ENCODE measurements at regions not wholly inside any gene's neighbourhood (a gene's known extent, or its start where the extent isn't known, plus 50 kb on each side); places are given as distances from the start of the nearest gene placed in this dataset.

DNA sequence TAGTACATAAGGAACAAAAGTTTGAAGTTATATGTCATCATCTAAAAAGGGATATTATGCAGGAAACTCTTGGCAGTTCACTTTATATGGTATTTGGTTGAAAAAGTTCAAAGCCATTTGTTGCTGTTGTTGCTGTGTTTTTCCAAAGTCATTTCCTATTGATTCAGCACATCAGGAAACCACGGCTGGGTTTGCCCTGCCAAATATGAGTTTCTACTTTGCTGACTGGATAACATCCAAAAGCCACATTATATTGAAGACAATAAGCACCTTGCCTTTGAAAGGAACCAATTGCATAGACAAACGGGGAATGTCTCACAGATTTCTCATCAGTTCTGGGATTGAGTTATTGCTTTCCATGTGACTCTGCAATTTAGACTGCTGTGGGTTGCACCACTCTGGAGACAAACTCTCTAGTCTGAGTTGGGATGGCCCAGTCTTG is 206.1 kb downstream of the SLC39A8 start:
- Histone ChIP-seq H4K20me1 (ENCODE audit: insufficient read depth) (no peaks in the 10 kb centered on the region), H2AFZ (ENCODE audit: low read depth, low read length, poor library complexity, severe bottlenecking) (no peak overlapping the region), H3K9ac (ENCODE audit: low read length) (no peak overlapping the region), H3K4me1 (ENCODE audit: control insufficient read depth in 1 of 2, insufficient read depth in 2 of 2, low read length in 2 of 2) (peaks cover 0 to 15% of the 10 kb centered on the region in 2 experiments; a peak in 2 of 4 replicates), H3K27ac (ENCODE audit: low read depth, low read length) (no peak overlapping the region), H3K4me3 (replicated peaks in 1 of 2; ENCODE audit: low read depth in 1 of 2, low read length in 2 of 2) (no peak overlapping the region), H3K27me3 (ENCODE audit: insufficient read depth, low read length) (no peaks in the 10 kb centered on the region), H3K36me3 (ENCODE audit: control insufficient read depth in 1 of 2, insufficient read depth in 2 of 2, low read length in 2 of 2) (no peaks in the 10 kb centered on the region), H3K4me2 (ENCODE audit: low read length) (peak overlapping the region; percentile 24; the same call in 1 of the 2 replicates), H3K9me3 (ENCODE audit: control insufficient read depth in 1 of 2, insufficient read depth in 1 of 2, low read depth in 1 of 2, low read length in 2 of 2) (no peaks in the 10 kb centered on the region), H3K9me2 (ENCODE audit: insufficient read depth) (no peaks in the 10 kb centered on the region), H3K79me2 (ENCODE audit: insufficient read depth, low read length) (no peaks in the 10 kb centered on the region)
- ChIA-PET CTCF (no interaction called here), RAD21 (ENCODE audit: low non-redundant PET in 1 of 2, low total read pairs in 2 of 2, uncharacterized antibody in 2 of 2, unreplicated experiment in 2 of 2) (no interaction called here), POLR2A (no interaction called here)
- intact Hi-C loops (cut with micrococcal nuclease): no loop called here
- peak; percentile 23 for DNase-seq (ENCODE audit: low read depth, low spot score)
- BruUV-seq (replicated peaks): no TSS peak
- no peak; the same call in 1 of the 2 replicates for ATAC-seq
- TF ChIP-seq, protein P1, sequence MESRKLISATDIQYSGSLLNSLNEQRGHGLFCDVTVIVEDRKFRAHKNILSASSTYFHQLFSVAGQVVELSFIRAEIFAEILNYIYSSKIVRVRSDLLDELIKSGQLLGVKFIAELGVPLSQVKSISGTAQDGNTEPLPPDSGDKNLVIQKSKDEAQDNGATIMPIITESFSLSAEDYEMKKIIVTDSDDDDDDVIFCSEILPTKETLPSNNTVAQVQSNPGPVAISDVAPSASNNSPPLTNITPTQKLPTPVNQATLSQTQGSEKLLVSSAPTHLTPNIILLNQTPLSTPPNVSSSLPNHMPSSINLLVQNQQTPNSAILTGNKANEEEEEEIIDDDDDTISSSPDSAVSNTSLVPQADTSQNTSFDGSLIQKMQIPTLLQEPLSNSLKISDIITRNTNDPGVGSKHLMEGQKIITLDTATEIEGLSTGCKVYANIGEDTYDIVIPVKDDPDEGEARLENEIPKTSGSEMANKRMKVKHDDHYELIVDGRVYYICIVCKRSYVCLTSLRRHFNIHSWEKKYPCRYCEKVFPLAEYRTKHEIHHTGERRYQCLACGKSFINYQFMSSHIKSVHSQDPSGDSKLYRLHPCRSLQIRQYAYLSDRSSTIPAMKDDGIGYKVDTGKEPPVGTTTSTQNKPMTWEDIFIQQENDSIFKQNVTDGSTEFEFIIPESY (IDR thresholded peaks at IDR 0.05; ENCODE audit: extremely low read depth, insufficient replicate concordance, low read length): no peak
- TF ChIP-seq, protein P2, sequence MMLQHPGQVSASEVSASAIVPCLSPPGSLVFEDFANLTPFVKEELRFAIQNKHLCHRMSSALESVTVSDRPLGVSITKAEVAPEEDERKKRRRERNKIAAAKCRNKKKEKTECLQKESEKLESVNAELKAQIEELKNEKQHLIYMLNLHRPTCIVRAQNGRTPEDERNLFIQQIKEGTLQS (IDR thresholded peaks at IDR 0.05): no peak
- no peak for TF ChIP-seq TCF7L2 (IDR thresholded peaks at IDR 0.05; ENCODE audit: borderline replicate concordance, extremely low read depth, insufficient read depth, insufficient read length)
- no peak for TF ChIP-seq SRF (IDR thresholded peaks at IDR 0.05; ENCODE audit: low read depth)
- no peak for TF ChIP-seq POLR2A (IDR thresholded peaks at IDR 0.05; ENCODE audit: borderline replicate concordance, extremely low read depth, insufficient read depth, insufficient read length)
- TF ChIP-seq SIN3A (IDR thresholded peaks at IDR 0.05; ENCODE audit: low read depth): no peak
- TF ChIP-seq CEBPB (IDR thresholded peaks at IDR 0.05; ENCODE audit: low read depth): peak; percentile 40; the same call in 1 of the 2 replicates
- TF ChIP-seq POLR2AphosphoS5 (IDR thresholded peaks at IDR 0.05; ENCODE audit: low read depth, low read length): no peak
- TF ChIP-seq, protein P3, sequence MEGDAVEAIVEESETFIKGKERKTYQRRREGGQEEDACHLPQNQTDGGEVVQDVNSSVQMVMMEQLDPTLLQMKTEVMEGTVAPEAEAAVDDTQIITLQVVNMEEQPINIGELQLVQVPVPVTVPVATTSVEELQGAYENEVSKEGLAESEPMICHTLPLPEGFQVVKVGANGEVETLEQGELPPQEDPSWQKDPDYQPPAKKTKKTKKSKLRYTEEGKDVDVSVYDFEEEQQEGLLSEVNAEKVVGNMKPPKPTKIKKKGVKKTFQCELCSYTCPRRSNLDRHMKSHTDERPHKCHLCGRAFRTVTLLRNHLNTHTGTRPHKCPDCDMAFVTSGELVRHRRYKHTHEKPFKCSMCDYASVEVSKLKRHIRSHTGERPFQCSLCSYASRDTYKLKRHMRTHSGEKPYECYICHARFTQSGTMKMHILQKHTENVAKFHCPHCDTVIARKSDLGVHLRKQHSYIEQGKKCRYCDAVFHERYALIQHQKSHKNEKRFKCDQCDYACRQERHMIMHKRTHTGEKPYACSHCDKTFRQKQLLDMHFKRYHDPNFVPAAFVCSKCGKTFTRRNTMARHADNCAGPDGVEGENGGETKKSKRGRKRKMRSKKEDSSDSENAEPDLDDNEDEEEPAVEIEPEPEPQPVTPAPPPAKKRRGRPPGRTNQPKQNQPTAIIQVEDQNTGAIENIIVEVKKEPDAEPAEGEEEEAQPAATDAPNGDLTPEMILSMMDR (IDR thresholded peaks at IDR 0.05 in 2 of 3, conservative IDR thresholded peaks at IDR 0.05 in 1 of 3; ENCODE audit: borderline replicate concordance in 1 of 3, insufficient read depth in 1 of 3, low read depth in 2 of 3, low read length in 2 of 3): no peak
- TF ChIP-seq YY1 (IDR thresholded peaks at IDR 0.05; ENCODE audit: extremely low read depth, insufficient replicate concordance, low read depth, low read length): no peak
- TF ChIP-seq ZFX (IDR thresholded peaks at IDR 0.05): no peak
- TF ChIP-seq EGR1 (IDR thresholded peaks at IDR 0.05; ENCODE audit: low read depth): no peak
- TF ChIP-seq, protein P4, sequence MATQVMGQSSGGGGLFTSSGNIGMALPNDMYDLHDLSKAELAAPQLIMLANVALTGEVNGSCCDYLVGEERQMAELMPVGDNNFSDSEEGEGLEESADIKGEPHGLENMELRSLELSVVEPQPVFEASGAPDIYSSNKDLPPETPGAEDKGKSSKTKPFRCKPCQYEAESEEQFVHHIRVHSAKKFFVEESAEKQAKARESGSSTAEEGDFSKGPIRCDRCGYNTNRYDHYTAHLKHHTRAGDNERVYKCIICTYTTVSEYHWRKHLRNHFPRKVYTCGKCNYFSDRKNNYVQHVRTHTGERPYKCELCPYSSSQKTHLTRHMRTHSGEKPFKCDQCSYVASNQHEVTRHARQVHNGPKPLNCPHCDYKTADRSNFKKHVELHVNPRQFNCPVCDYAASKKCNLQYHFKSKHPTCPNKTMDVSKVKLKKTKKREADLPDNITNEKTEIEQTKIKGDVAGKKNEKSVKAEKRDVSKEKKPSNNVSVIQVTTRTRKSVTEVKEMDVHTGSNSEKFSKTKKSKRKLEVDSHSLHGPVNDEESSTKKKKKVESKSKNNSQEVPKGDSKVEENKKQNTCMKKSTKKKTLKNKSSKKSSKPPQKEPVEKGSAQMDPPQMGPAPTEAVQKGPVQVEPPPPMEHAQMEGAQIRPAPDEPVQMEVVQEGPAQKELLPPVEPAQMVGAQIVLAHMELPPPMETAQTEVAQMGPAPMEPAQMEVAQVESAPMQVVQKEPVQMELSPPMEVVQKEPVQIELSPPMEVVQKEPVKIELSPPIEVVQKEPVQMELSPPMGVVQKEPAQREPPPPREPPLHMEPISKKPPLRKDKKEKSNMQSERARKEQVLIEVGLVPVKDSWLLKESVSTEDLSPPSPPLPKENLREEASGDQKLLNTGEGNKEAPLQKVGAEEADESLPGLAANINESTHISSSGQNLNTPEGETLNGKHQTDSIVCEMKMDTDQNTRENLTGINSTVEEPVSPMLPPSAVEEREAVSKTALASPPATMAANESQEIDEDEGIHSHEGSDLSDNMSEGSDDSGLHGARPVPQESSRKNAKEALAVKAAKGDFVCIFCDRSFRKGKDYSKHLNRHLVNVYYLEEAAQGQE (IDR thresholded peaks at IDR 0.05; ENCODE audit: low read depth): no peak
- no peak for TF ChIP-seq ZNF274 (IDR thresholded peaks at IDR 0.05; ENCODE audit: low read depth, low read length)
- TF ChIP-seq RAD21 (IDR thresholded peaks at IDR 0.05; ENCODE audit: low read depth): no peak
- peak; percentile 32; the same call in 1 of the 2 replicates for TF ChIP-seq JUND (IDR thresholded peaks at IDR 0.05)
- TF ChIP-seq SP1 (IDR thresholded peaks at IDR 0.05; ENCODE audit: low read depth): peak; percentile 44
- TF ChIP-seq FOSL1 (IDR thresholded peaks at IDR 0.05; ENCODE audit: low read depth): no peak; the same call in 1 of the 2 replicates
- TF ChIP-seq, protein P5, sequence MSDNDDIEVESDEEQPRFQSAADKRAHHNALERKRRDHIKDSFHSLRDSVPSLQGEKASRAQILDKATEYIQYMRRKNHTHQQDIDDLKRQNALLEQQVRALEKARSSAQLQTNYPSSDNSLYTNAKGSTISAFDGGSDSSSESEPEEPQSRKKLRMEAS (IDR thresholded peaks at IDR 0.05): no peak
- no peak for TF ChIP-seq EZH2phosphoT487 (IDR thresholded peaks at IDR 0.05; ENCODE audit: borderline replicate concordance)
- TF ChIP-seq EZH2 (IDR thresholded peaks at IDR 0.05): no peak
- no peak for TF ChIP-seq ELF1 (IDR thresholded peaks at IDR 0.05; ENCODE audit: borderline replicate concordance, low read depth)
